HG03460 (cell line): ENCODE measurements at regions not wholly inside any gene's neighbourhood (a gene's known extent, or its start where the extent isn't known, plus 50 kb on each side); places are given as distances from the start of the nearest gene placed in this dataset.
"Not testable (repeated sequence)": the region's sequence is repeated elsewhere in the genome, so short reads cannot be mapped to it uniquely, and the experiment has no call there.

Experiments used
- ATAC-seq: cut with Tn5 transposase; IDR thresholded peaks from one replicate; pipeline ENCODE4 v1.9.1; 2021; ENCODE audit not compliant: unreplicated experiment

- no peak for ATAC-seq
These were observed 124.6 kb upstream of the IVNS1ABP start for GRCh38 chr1:185441605-185442004.

- ATAC-seq: no peak
These were observed 123.8 kb upstream of the IVNS1ABP start for GRCh38 chr1:185440877-185441276.

DNA sequence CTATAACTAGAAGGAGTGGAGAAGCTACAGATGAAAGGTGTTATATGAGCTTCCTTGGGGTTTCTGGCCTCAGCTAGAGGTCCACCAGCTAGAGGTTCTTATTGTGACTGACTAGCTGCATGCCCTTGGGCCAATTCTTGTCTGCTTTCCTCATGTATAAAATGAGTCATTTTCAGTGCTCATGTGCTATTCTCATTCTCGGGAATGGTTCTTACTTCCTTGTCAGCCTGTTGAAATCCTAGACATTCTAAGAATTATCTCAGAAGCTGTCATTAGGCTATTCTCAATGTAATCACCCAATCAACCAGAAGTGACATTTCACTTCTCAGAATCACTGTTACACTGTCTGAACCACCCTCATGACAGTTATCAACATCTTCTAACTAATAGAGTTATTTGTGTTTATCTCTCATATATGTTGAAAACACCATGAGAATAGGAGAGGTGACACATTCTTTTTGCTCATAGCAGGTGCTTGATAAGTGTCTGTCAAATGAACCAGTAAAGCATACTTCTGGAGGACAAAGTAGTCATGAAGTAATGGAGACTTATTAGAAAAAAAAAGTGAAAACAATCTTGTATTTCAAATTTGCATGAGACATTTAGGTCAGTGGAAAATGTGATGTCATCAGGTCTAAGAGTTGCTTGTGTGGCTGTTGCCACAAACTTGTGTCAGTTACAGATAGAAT is 122.8 kb upstream of the IVNS1ABP start:
- ATAC-seq: peak; percentile 62

- ATAC-seq: peak; percentile 1
These were observed 121.9 kb upstream of the IVNS1ABP start for GRCh38 chr1:185438936-185439335.

GRCh38 chr1:185435696-185436379 is 118.8 kb upstream of the IVNS1ABP start:
- ATAC-seq: no peak

GRCh38 chr1:185434721-185435120 is 117.7 kb upstream of the IVNS1ABP start:
- no peak for ATAC-seq

DNA sequence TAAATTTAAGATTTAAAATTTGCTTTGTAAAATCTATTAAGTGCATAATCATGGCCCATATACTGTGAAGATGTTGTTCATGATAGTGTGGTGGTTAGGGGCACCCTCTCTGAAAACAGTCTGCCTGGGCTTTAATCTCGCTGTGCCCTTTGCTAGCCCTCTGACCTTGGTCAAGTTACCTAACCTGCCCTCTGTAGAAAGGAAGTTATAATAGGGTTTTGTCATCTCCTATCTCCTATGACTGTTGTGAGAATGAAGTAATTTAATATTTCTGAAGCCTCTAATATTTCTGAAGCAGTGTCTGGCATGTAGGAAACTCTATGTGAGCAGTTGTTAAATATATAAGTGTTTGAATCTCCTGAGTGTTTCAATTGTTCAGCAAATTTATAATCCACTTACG is 116.6 kb upstream of the IVNS1ABP start:
- ATAC-seq: no peak

DNA sequence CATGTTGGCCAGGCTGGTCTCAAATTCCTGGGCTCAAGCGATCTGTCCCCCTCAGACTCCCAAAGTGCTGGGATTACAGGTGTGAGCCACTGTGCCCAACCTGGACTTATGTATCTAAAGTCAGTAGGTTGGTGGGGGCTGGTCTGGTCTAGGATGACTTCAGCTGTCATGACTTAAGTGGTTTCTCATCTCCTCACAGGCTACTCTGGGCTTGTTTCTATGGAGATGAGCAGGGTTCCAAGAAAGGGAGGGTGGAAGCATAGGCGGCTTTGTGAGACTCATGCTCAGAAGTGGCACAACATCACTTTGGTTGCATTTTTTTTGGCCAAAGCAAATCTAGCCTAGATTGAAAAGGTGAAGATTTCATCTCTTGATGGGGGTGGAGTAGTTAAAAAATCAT is 115.9 kb upstream of the IVNS1ABP start:
- ATAC-seq: no peak

DNA sequence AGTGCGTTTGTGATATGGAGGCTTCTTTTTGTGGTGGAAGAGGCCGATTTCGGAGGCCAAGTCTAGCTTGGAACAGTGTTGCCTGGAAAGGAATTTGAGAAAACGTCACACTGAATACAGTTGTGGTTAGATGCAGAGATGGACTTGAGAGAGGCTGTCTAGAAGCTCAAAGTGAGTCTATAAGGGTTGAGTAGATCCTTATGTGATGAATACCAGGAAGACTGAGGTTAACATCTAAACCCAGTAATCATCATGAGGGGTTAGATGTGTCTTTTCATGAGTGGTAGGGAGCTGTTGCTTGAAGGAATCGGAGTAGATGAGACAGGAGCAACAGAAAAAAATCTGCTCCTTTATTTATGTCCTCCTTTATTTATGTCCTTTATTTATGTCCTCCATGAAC is 114.6 kb upstream of the IVNS1ABP start:
- ATAC-seq: no peak

GRCh38 chr1:185429668-185430067 is 112.6 kb upstream of the IVNS1ABP start:
- ATAC-seq: not testable (repeated sequence)

- ATAC-seq: no peak
These were observed 110.7 kb upstream of the IVNS1ABP start for GRCh38 chr1:185427776-185428175.

DNA sequence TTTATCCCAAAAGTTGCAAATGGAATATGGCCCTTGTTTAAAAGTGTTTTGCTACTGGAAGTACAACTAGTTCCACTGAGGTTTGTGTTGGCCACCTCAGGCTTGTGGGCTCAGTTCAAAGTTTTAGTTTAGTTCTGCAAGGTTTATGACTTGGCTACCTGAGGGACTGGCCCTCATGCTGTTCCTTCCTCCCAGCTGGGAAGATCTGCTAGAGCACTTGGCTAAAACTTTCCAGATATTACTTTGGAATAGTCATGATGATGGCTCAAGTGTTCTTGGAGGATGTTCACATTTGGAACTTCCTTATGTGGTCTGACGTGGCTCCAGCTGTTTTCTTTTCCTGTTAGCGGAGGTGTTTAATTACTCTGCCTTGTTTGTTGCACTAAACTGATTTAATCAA is 110.2 kb upstream of the IVNS1ABP start:
- no peak for ATAC-seq

GRCh38 chr1:185426848-185427247 is 109.8 kb upstream of the IVNS1ABP start:
- no peak for ATAC-seq

- ATAC-seq: no peak
These were observed 108.1 kb upstream of the IVNS1ABP start for GRCh38 chr1:185425163-185425562.

DNA sequence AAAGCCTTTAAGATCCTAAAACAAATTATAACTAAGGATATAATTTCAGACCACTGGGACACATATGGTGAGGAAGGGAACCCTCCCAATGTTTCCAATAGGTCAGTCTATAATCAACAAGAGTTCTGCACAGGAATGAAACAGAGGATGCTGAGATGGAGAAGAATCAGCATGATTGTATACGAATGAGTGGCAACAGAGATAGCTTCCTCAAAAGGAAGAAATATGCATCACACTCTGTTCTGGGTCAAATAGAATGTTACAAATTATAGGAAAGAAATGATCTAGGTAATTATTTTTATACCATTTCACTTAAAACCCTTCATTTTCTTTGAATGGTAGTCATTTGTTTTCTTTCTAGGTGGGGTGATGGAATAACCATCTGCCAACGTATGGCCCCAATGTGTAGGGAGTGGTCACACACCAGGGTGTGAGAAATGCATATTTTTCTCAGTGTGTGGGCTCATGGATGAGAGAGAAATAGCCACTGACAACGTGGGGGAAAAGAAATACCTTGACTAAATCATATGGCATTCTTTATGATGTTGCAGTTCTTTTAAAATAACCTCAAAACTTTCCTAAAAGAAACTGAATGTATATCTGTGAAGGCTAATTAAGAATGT is 104.6 kb upstream of the IVNS1ABP start:
- no peak for ATAC-seq

- no peak for ATAC-seq
These were observed 103.6 kb upstream of the IVNS1ABP start for GRCh38 chr1:185420588-185421081.

DNA sequence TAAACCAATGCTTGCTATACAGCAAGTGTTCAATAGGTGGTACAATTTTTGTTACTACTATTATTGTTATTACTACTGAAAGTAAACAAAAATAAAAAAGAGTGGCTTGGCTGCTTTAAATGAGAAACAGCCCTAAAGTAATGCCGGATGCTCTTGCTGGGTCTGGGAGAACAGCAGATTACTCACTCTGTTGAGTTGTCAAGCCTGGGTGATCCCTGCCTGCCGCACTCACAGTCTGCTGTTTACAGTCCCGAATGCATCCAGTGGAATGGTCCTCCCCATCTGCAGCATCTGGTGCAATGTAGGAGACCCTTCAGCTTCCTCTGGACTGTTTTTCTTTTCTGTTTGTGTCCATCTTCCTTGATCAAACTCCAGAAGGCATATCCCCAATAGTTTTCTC is 102.7 kb upstream of the IVNS1ABP start:
- no peak for ATAC-seq

GRCh38 chr1:185418472-185418871 is 101.4 kb upstream of the IVNS1ABP start:
- ATAC-seq: no peak

- no peak for ATAC-seq
These were observed 95.5 kb upstream of the IVNS1ABP start for GRCh38 chr1:185412385-185413087.

DNA sequence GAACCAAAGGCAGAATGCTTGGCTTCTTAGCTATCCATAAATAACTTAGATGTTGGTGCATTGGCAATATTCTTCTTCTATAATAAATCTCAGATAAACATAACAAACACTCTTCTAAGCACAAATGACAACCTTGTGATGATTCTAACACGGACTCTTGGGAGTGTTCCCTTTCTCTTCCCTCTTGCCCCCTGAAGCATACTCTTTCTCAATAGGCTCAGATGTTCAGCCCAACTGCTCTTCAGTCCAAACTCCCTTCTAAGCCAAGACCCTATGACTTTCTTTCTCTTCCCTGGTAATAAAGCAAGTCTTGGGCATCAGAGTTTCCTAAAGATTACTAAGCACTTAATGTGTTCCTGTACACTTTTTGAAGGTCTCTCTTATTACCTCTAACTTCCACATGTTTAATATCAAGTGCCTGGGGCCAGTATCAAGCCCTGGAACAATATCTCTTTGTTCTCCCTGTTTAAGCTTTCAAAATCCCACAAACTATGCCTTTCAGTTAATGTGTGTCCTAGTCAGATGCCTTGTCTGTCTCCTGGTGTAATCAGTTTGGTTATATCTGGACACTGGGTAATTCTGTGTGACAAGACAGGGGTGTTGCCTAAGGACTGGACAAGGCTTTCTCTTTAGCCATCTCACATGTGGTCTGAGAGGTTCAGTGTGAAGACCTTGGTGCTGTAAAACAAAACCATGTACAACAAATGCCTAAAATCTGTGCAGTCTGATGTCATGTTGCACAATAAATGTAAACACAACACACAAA is 92.9 kb upstream of the IVNS1ABP start:
- no peak for ATAC-seq

GRCh38 chr1:185409345-185409744 is 92.3 kb upstream of the IVNS1ABP start:
- no peak for ATAC-seq
